Naive thymus-derived CD4-positive, alpha-beta T cell (primary cell): ENCODE measurements at regions not wholly inside any gene's neighbourhood (a gene's known extent, or its start where the extent isn't known, plus 50 kb on each side); places are given as distances from the start of the nearest gene placed in this dataset.

ENCODE experiments used
- ATAC-seq: fragments of 150-1000 bp; cut with Tn5 transposase; 2 replicates; pipeline ENCODE4 v1.10.0; 2021; ENCODE audit warnings: mild to moderate bottlenecking, moderate library complexity
- CTCF ChIA-PET: fragments of 350-600 bp; sonication (Branson Sonifier 250); formaldehyde crosslinking; loops from one replicate; lab custom pipeline; 2021; ENCODE audit warnings: antibody characterized with exemption; lab: Charles Lee
- POLR2A ChIA-PET: fragments of 350-600 bp; sonication (Branson Sonifier 250); formaldehyde crosslinking; loops from one replicate; lab custom pipeline; 2021; ENCODE audit warnings: antibody characterized with exemption, inconsistent platforms; lab: Charles Lee
- DNase-seq, 9 donors: peaks; one replicate each; pipeline versions ENCODE4 v3.0.0 to v3.0.0-alpha.2; 2020 to 2022; ENCODE audit warnings: mixed read lengths in 1 of 9
- H3K27ac ChIP-seq: one replicate; pipeline ENCODE4 v1.7.0; 2013; ENCODE audit warnings: mild to moderate bottlenecking, low read depth, low read length, moderate library complexity
- H3K27me3 ChIP-seq, 2 donors: one replicate each; pipeline ENCODE4 v1.7.0; 2013; ENCODE audit warnings: low read length in 2 of 2, mild to moderate bottlenecking in 2 of 2, moderate library complexity in 2 of 2; ENCODE audit not compliant: control insufficient read depth in 2 of 2, insufficient read depth in 2 of 2
- H3K36me3 ChIP-seq, 3 experiments: 1 replicate in 2 of 3; 2 replicates in 1 of 3; pipeline ENCODE4 v1.7.0; 2013; ENCODE audit warnings: low read length in 3 of 3, mild to moderate bottlenecking in 3 of 3, moderate library complexity in 1 of 3; ENCODE audit not compliant: insufficient read depth in 3 of 3, control insufficient read depth in 2 of 3
- H3K4me1 ChIP-seq, 2 donors: one replicate each; pipeline ENCODE4 v1.7.0; 2013; ENCODE audit warnings: low read length in 2 of 2, mild to moderate bottlenecking in 2 of 2, moderate library complexity in 1 of 2; ENCODE audit not compliant: control insufficient read depth in 2 of 2, insufficient read depth in 2 of 2
- H3K4me3 ChIP-seq: 2 replicates; pipeline ENCODE4 v1.7.0; 2013; ENCODE audit warnings: mild to moderate bottlenecking, low read length
- H3K9me3 ChIP-seq, 3 experiments: 1 replicate in 2 of 3; 2 replicates in 1 of 3; pipeline ENCODE4 v1.7.0; 2013; ENCODE audit warnings: low read length in 3 of 3; ENCODE audit not compliant: control insufficient read depth in 2 of 3
- H3K27ac Mint-ChIP-seq, 9 donors: one replicate each; pipeline ENCODE4 v1.8.0; 2020 to 2022; ENCODE audit warnings: mixed read lengths in 9 of 9, mild to moderate bottlenecking in 8 of 9, moderate library complexity in 5 of 9, inconsistent platforms in 2 of 9
- H3K27me3 Mint-ChIP-seq, 5 donors: one replicate each; pipeline ENCODE4 v1.8.0; 2021 to 2022; ENCODE audit warnings: mixed read lengths in 5 of 5, mild to moderate bottlenecking in 1 of 5
- H3K36me3 Mint-ChIP-seq, 5 donors: one replicate each; pipeline ENCODE4 v1.8.0; 2020 to 2022; ENCODE audit warnings: mixed read lengths in 5 of 5, mild to moderate bottlenecking in 3 of 5, inconsistent platforms in 1 of 5
- H3K4me1 Mint-ChIP-seq, 7 donors: one replicate each; pipeline ENCODE4 v1.8.0; 2020 to 2022; ENCODE audit warnings: mixed read lengths in 7 of 7, mild to moderate bottlenecking in 3 of 7, inconsistent platforms in 1 of 7
- H3K4me3 Mint-ChIP-seq, 10 donors: one replicate each; pipeline ENCODE4 v1.8.0; 2020 to 2022; ENCODE audit warnings: mild to moderate bottlenecking in 10 of 10, mixed read lengths in 10 of 10, moderate library complexity in 6 of 10, inconsistent platforms in 2 of 10
- H3K9me3 Mint-ChIP-seq, 11 donors: one replicate each; pipeline ENCODE4 v1.8.0; 2020 to 2022; ENCODE audit warnings: mixed read lengths in 11 of 11, mild to moderate bottlenecking in 4 of 11, inconsistent platforms in 1 of 11, moderate library complexity in 1 of 11
- intact Hi-C, 2 donors: fragments of 100-400 bp; cut with micrococcal nuclease; formaldehyde crosslinking; loops; one replicate each; pipeline ENCODE4 v1.15.1; 2023

DNA sequence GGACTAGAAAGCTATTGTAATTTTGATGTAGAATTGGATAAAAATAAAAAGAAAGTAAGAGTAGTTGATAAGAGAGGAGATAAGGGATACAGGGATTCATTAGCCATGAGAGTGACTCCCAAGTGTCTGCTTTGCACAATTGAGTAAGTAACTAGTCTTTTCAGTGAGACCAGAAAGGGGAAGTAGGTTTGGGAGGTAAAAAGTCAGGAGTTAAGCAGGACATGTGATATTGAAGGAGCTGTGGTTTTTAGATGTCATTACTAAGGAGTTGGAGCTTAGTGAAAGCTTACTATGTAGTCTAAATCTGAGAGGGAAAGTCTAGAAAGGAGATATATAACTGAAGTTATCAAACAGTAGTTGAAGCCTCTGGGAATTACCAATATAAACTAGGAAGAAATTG, 93.4 kb downstream of the SLC5A7 start:
- POLR2A ChIA-PET: no interaction called here

DNA sequence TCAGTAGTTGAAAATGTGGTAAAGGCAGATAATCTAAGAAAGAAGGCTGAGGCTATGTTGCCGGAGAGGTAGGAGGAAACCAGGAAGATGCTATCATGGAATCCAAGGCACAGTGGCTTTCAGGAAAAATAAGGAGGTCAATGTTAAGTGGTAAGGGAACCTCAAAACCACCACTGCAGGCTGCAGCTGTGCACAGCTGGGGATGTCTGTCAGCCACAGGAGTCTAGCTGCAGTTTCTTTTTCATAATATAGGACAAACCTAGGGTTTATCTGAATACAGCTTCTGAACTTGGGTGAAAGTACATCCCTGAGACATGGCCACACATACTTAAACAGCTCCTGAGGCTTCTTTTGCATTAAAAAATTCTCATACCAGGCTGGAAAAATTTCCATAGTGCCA, 93.9 kb downstream of the SLC5A7 start:
- Mint-ChIP-seq H3K4me1 (no peaks in the 10 kb centered on the region), H3K27ac (no peak overlapping the region), H3K4me3 (no peak overlapping the region), H3K27me3 (no peaks in the 10 kb centered on the region), H3K36me3 (no peaks in the 10 kb centered on the region), H3K9me3 (peaks cover 0 to 11% (median 0%) of the 10 kb centered on the region in 11 donors)
- Histone ChIP-seq H3K9me3 (no peaks in the 10 kb centered on the region), H3K27me3 (no peaks in the 10 kb centered on the region), H3K4me3 (no peak overlapping the region), H3K4me1 (no peaks in the 10 kb centered on the region), H3K36me3 (no peaks in the 10 kb centered on the region), H3K27ac (no peak overlapping the region)
- ChIA-PET CTCF (no interaction called here), POLR2A (no interaction called here)
- ATAC-seq (no peak), DNase-seq (no peak)
- intact Hi-C loops: no loop called here

More for the DNA sequence above, 93.4 kb downstream of the SLC5A7 start:
- ATAC-seq: no peak
- no peak overlapping the region for H3K27ac Mint-ChIP-seq
- Histone ChIP-seq H3K4me3 (no peak overlapping the region), H3K27me3 (no peaks in the 10 kb centered on the region), H3K27ac (no peak overlapping the region), H3K36me3 (no peaks in the 10 kb centered on the region), H3K4me1 (no peaks in the 10 kb centered on the region), H3K9me3 (no peaks in the 10 kb centered on the region)
- no peak overlapping the region for H3K4me3 Mint-ChIP-seq
- peaks cover 0 to 11% (median 0%) of the 10 kb centered on the region in 11 donors for H3K9me3 Mint-ChIP-seq
- CTCF ChIA-PET: no interaction called here
- intact Hi-C loops: no loop called here
- no peak for DNase-seq
- H3K36me3 Mint-ChIP-seq: no peaks in the 10 kb centered on the region
- H3K27me3 Mint-ChIP-seq: no peaks in the 10 kb centered on the region
- H3K4me1 Mint-ChIP-seq: no peaks in the 10 kb centered on the region

DNA sequence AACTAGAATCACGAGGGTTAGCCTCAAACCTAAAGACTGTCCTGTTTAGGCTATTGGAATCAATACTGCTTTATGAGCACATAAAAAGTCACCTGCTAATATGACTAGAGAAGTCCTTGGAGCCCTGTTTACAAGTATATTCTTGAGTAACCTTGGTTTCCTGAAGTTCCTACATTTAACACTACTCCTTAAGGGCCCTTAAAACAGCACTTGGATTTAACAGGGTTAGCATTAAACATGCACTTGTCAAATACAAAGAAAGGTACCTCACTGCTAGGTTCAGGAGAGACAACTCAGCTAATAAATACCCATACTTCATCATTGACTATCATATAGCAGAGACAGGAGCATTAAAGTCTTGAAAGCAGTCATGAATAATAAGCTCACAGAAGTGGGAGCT, 96.7 kb downstream of the SLC5A7 start:
- Histone ChIP-seq H3K27me3 (no peaks in the 10 kb centered on the region), H3K4me1 (no peaks in the 10 kb centered on the region), H3K36me3 (no peaks in the 10 kb centered on the region), H3K4me3 (no peak overlapping the region), H3K27ac (no peak overlapping the region), H3K9me3 (no peaks in the 10 kb centered on the region)
- no peak overlapping the region for H3K4me3 Mint-ChIP-seq
- no peaks in the 10 kb centered on the region for H3K4me1 Mint-ChIP-seq
- DNase-seq (no peak), ATAC-seq (no peak)
- intact Hi-C loops: no loop called here
- CTCF ChIA-PET: no interaction called here
- peaks cover 0 to 3% (median 0%) of the 10 kb centered on the region in 5 donors for H3K36me3 Mint-ChIP-seq
- H3K27ac Mint-ChIP-seq: no peak overlapping the region
- H3K9me3 Mint-ChIP-seq: peaks cover 0 to 11% (median 3%) of the 10 kb centered on the region in 11 donors
- H3K27me3 Mint-ChIP-seq: peaks cover 0 to 4% (median 0%) of the 10 kb centered on the region in 5 donors
- POLR2A ChIA-PET: no interaction called here

DNA sequence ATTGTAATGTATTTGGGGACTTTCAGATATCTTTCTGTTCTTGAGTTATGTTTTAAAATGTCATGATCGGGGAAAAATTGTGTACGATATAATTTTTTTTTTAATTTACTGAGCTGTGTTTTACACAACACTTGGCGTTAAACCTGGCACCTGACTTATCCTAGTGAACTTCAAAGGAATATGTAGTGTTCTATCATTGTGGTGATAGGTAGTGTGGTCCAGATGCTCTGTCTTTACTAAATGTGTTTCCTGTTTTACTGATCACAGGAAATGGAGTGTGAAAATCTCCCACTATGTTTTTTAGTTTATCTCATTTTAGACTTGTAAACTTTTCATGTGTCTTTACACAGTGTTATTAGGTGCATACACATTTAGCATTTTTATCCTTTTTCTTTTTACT, 98.0 kb downstream of the SLC5A7 start:
- no peak overlapping the region for H3K27ac Mint-ChIP-seq
- H3K27ac ChIP-seq: no peak overlapping the region
- H3K36me3 Mint-ChIP-seq: peaks cover 0 to 3% (median 0%) of the 10 kb centered on the region in 5 donors
- no peaks in the 10 kb centered on the region for H3K36me3 ChIP-seq
- intact Hi-C loops: no loop called here
- peaks cover 0 to 11% (median 3%) of the 10 kb centered on the region in 11 donors for H3K9me3 Mint-ChIP-seq
- POLR2A ChIA-PET: no interaction called here
- H3K4me1 ChIP-seq: no peaks in the 10 kb centered on the region
- H3K4me3 Mint-ChIP-seq: no peak overlapping the region
- no peak for DNase-seq
- H3K27me3 Mint-ChIP-seq: peaks cover 0 to 4% (median 0%) of the 10 kb centered on the region in 5 donors
- ATAC-seq: no peak
- H3K4me1 Mint-ChIP-seq: no peaks in the 10 kb centered on the region
- H3K9me3 ChIP-seq: no peaks in the 10 kb centered on the region
- CTCF ChIA-PET: no interaction called here
- no peak overlapping the region for H3K4me3 ChIP-seq
- H3K27me3 ChIP-seq: no peaks in the 10 kb centered on the region

DNA sequence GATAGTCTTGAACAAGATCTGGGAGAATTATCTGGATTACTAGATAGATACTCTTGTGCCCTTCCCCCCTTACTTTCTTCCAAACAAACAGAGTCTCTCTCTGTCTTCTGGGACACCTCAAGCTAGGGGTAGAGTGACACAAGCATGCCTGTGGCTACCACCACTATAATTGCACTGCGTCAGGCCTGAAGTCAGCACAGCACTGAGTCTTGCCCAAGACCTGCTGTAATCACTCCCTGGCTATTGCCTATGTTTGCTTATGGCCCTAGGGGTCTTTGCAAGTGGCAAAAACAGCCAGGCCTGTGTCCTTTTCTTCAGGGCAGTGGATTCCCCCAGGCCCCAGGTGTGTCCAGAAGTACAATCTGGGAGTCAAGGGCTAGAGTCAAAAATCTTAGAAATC, 106.6 kb downstream of the SLC5A7 start:
- CTCF ChIA-PET: no interaction called here
- H3K4me3 Mint-ChIP-seq: no peak overlapping the region

DNA sequence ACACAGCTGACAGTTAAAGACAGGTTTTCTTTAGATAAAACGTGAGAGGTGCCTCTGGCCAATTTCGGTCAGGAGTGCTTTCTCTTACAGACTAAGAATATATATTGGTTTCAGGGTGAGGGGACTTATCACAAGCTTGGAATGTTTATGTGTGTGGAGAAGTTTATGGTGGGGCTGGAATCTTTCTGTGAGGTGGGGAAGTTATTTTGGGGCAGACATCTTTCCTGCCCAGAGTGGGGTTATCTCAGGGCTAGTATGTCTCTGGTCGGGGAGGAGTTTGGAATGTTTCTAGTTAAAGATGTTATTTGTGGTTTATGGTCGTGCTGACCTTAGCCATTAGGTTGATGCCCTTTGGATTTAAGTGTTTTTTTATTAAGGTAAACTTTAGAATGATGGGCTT, 115.2 kb downstream of the SLC5A7 start:
- H3K4me1 Mint-ChIP-seq: no peaks in the 10 kb centered on the region
- ATAC-seq (no peak), DNase-seq (no peak)
- peaks cover 0 to 8% (median 2%) of the 10 kb centered on the region in 5 donors for H3K27me3 Mint-ChIP-seq
- Histone ChIP-seq H3K9me3 (no peaks in the 10 kb centered on the region), H3K27me3 (no peaks in the 10 kb centered on the region), H3K4me1 (no peaks in the 10 kb centered on the region), H3K27ac (no peak overlapping the region), H3K4me3 (no peak overlapping the region), H3K36me3 (no peaks in the 10 kb centered on the region)
- no peak overlapping the region for H3K4me3 Mint-ChIP-seq
- H3K36me3 Mint-ChIP-seq: no peaks in the 10 kb centered on the region
- no peak overlapping the region for H3K27ac Mint-ChIP-seq
- ChIA-PET CTCF (no interaction called here), POLR2A (no interaction called here)
- H3K9me3 Mint-ChIP-seq: peaks cover 0 to 2% (median 0%) of the 10 kb centered on the region in 11 donors
- intact Hi-C loops: no loop called here

More for the DNA sequence above, 106.6 kb downstream of the SLC5A7 start:
- H3K27ac ChIP-seq: no peak overlapping the region
- Mint-ChIP-seq H3K27ac (no peak overlapping the region), H3K4me1 (no peaks in the 10 kb centered on the region), H3K36me3 (no peaks in the 10 kb centered on the region), H3K9me3 (peaks cover 0 to 12% (median 2%) of the 10 kb centered on the region in 11 donors), H3K27me3 (peaks cover 0 to 14% (median 5%) of the 10 kb centered on the region in 5 donors)
- H3K4me1 ChIP-seq: no peaks in the 10 kb centered on the region
- no peak for ATAC-seq
- POLR2A ChIA-PET: no interaction called here
- no peak for DNase-seq
- intact Hi-C loops: no loop called here
- H3K4me3 ChIP-seq: no peak overlapping the region
- H3K27me3 ChIP-seq: no peaks in the 10 kb centered on the region
- no peaks in the 10 kb centered on the region for H3K36me3 ChIP-seq
- no peaks in the 10 kb centered on the region for H3K9me3 ChIP-seq

DNA sequence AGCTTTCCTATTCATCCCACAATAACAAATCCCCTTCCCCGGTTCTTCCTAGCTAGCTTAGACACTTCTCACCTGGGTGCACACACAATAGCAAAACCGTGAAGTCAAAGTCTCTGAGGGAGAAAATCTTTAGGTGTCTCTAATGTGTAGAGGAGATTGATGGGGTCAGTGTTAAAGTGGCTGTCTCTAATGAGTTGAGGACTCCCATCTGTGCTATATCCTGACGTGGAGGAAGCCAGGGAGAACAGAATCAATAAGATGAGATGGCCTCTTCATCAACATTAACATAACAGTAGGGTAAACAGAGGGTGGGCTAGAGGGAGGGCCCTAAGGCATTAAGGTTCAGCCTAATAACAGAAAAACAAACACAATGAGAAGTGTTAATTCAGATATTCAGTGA, 120.4 kb downstream of the SLC5A7 start:
- ATAC-seq (no peak), DNase-seq (no peak)
- H3K27ac Mint-ChIP-seq: no peak overlapping the region
- H3K36me3 ChIP-seq: no peaks in the 10 kb centered on the region
- H3K27me3 ChIP-seq: no peaks in the 10 kb centered on the region
- H3K4me3 Mint-ChIP-seq: no peak overlapping the region
- peaks cover 0 to 15% (median 4%) of the 10 kb centered on the region in 11 donors for H3K9me3 Mint-ChIP-seq
- POLR2A ChIA-PET: no interaction called here
- H3K4me1 ChIP-seq: no peaks in the 10 kb centered on the region
- intact Hi-C loops: no loop called here
- H3K27me3 Mint-ChIP-seq: peaks cover 0 to 13% (median 6%) of the 10 kb centered on the region in 5 donors
- CTCF ChIA-PET: interaction anchor here (1.1 kb wide), 1 partner anchor 477 kb away, joined by 3 read pairs; no protein-coding TSS in a partner anchor
- H3K36me3 Mint-ChIP-seq: no peaks in the 10 kb centered on the region
- no peaks in the 10 kb centered on the region for H3K4me1 Mint-ChIP-seq
- H3K4me3 ChIP-seq: no peak overlapping the region
- no peak overlapping the region for H3K27ac ChIP-seq
- H3K9me3 ChIP-seq: no peaks in the 10 kb centered on the region
